Vagina (tissue), 2 donors: ENCODE measurements at regions not wholly inside any gene's neighbourhood (a gene's known extent, or its start where the extent isn't known, plus 50 kb on each side); places are given as distances from the start of the nearest gene placed in this dataset.

Experiments used
- POLR2A ChIP-seq, 2 donors: fragments of 450-650 bp; IDR thresholded peaks; one replicate each; pipeline ENCODE4 v1.6.1; 2017; ENCODE audit warnings: antibody characterized with exemption in 2 of 2, mild to moderate bottlenecking in 2 of 2, moderate library complexity in 2 of 2
- POLR2AphosphoS5 ChIP-seq, 2 donors: sonication (generic); formaldehyde crosslinking; IDR thresholded peaks; one replicate each; pipeline ENCODE4 v1.9.0; 2017; ENCODE audit warnings: antibody characterized with exemption in 2 of 2, mild to moderate bottlenecking in 2 of 2, low read depth in 1 of 2; ENCODE audit not compliant: insufficient read depth in 1 of 2
- TF ChIP-seq, protein P1 (sequence below), 3 experiments: fragments of 450-650 bp in 2 of 3; fragments of 200-600 bp in 1 of 3; sonication (generic) in 1 of 3; IDR thresholded peaks; one replicate each; pipeline ENCODE4 v1.5.1; 2017 to 2019; ENCODE audit warnings: antibody characterized with exemption in 3 of 3, mild to moderate bottlenecking in 2 of 3, moderate library complexity in 2 of 3

DNA sequence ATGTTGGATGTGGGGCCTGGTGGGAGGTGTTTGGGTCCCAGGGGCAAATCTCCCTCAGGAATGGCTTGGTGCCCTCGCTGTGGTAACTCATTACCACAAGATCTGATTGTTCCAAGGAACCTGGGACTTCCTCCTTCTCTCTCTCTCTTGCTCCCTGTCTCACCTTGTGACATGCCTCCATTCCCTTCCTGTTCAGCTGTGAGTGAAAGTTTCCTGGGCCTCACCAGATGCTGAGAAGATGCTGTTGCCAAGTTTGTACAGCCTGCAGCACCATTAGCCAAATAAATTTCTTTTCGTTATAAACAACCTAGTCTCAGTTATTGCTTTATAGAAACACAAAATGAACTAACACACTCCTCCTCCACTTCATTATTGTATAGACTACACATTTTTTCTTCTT, 759.8 kb upstream of the MDGA2 start:
- TF ChIP-seq, protein P1, sequence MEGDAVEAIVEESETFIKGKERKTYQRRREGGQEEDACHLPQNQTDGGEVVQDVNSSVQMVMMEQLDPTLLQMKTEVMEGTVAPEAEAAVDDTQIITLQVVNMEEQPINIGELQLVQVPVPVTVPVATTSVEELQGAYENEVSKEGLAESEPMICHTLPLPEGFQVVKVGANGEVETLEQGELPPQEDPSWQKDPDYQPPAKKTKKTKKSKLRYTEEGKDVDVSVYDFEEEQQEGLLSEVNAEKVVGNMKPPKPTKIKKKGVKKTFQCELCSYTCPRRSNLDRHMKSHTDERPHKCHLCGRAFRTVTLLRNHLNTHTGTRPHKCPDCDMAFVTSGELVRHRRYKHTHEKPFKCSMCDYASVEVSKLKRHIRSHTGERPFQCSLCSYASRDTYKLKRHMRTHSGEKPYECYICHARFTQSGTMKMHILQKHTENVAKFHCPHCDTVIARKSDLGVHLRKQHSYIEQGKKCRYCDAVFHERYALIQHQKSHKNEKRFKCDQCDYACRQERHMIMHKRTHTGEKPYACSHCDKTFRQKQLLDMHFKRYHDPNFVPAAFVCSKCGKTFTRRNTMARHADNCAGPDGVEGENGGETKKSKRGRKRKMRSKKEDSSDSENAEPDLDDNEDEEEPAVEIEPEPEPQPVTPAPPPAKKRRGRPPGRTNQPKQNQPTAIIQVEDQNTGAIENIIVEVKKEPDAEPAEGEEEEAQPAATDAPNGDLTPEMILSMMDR (IDR thresholded peaks at IDR 0.05) = no peak
- TF ChIP-seq POLR2A (IDR thresholded peaks at IDR 0.05) (no peak), POLR2AphosphoS5 (IDR thresholded peaks at IDR 0.05; ENCODE audit: insufficient read depth in 1 of 2, low read depth in 1 of 2) (no peak)
